ENCODE measurements at regions not wholly inside any gene's neighbourhood (a gene's known extent, or its start where the extent isn't known, plus 50 kb on each side); places are given as distances from the start of the nearest gene placed in this dataset.
A peak's percentile ranks its signal among the peaks of the same experiment; 100 is the strongest.

DNA sequence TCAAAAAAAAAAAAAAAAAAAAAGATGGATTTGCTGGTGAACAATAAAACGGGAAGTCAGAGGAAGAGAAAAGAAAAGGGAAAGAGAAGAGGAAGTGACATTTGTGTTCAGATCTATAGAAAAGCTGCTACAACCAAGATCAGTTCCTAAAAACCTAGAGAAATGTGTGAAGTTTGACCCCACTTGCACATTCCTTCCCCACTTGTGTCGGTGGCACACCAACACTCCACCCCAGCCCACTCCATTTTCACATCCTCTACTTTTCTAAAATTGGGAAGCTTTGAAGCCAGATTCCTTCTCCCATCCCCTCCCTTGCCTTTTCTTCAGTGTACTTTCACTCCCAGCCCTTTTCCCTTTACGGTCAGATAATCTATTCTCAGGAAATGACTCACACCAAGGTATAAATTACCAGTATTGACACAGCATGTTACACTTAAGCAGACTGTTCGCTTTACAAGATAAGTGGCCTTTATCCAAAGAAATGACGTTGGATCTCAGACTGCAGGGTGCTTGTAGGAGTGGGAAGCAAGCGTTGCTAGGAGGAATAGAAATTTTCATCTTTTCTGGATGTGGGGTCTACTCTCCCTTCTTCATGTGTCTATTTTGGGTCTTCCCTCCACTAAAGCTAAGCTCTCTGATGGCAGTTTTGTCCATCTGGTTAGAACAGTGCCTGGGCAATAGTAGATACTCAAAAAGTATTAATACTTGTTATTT, 92.5 kb upstream of the ADGRF1 start:
- Mint-ChIP-seq H3K27ac (peak overlapping the region; percentile 92), H3K9me3 (no peaks in the 10 kb centered on the region), H3K36me3 (ENCODE audit: low read depth) (no peaks in the 10 kb centered on the region), H3K4me1 (peaks cover 54% of the 10 kb centered on the region), H3K4me3 (peak overlapping the region; percentile 35), H3K27me3 (ENCODE audit: low read depth, poor library complexity) (peaks cover 4% of the 10 kb centered on the region)
- no peak for DNase-seq
- TF ChIP-seq, protein P1, sequence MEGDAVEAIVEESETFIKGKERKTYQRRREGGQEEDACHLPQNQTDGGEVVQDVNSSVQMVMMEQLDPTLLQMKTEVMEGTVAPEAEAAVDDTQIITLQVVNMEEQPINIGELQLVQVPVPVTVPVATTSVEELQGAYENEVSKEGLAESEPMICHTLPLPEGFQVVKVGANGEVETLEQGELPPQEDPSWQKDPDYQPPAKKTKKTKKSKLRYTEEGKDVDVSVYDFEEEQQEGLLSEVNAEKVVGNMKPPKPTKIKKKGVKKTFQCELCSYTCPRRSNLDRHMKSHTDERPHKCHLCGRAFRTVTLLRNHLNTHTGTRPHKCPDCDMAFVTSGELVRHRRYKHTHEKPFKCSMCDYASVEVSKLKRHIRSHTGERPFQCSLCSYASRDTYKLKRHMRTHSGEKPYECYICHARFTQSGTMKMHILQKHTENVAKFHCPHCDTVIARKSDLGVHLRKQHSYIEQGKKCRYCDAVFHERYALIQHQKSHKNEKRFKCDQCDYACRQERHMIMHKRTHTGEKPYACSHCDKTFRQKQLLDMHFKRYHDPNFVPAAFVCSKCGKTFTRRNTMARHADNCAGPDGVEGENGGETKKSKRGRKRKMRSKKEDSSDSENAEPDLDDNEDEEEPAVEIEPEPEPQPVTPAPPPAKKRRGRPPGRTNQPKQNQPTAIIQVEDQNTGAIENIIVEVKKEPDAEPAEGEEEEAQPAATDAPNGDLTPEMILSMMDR (IDR thresholded peaks at IDR 0.05), result no peak

DNA sequence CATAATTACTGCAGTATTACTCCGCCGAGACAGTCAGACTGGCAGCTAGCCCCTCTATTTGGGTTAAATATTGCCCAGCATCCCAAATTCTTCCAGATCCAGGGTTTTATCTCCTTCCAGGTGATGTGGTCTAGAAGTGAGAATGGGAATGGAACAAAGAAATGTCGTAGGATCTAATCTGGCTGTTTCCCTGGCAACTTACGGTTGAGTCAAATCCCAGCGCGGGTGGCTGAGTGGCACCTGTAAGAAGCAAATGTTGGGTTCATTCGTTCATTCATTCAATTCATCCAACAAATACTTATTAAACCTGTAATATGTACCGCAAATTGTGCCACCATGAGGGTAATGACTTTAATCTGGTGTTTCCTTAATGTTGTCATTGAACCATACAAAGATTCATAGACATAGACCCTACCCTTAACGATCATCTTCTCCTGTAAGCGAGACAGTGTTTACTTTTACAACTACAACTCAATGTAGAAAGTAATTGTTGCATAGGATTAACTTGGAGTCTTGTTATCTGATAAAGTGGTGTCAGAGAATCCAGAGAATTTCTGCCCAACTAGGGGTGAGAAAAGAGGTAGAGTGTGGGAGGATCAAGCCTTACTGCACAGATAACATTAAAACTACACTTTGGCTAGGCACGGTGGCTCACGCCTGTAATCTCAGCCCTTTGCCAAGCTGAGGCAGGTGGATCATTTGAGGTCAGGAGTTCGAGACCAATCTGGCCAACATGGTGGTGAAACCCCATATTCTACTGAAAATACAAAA, 91.3 kb upstream of the ADGRF1 start:
- H3K4me1 Mint-ChIP-seq, result peaks cover 54% of the 10 kb centered on the region
- H3K36me3 Mint-ChIP-seq (ENCODE audit: low read depth), result no peaks in the 10 kb centered on the region
- H3K27ac Mint-ChIP-seq, result peak overlapping the region; percentile 31
- H3K9me3 Mint-ChIP-seq, result no peaks in the 10 kb centered on the region
- peaks cover 4% of the 10 kb centered on the region for H3K27me3 Mint-ChIP-seq (ENCODE audit: low read depth, poor library complexity)
- DNase-seq, result no peak
- H3K4me3 Mint-ChIP-seq, result no peak overlapping the region
- TF ChIP-seq, protein P1 (IDR thresholded peaks at IDR 0.05), result no peak

DNA sequence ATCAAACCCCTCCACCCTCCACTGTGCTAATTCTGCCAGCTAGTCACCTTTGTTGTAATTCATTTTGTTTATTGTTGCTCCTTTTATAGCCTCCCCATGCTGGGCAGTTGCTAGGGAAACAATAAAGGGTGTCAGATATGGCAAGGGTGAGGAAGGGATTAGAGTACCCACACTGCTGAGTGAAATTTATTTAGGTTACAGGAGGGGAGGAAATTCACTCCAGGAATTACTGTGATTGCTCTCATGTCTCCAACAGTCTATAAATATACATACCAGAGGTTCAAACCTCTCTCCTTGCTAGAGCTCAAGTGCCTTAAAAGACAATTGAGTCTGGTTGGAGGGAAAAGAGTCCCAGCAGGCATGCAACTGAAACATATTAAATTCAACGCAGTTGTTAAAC, 90.6 kb upstream of the ADGRF1 start:
- Mint-ChIP-seq H3K9me3 (no peaks in the 10 kb centered on the region), H3K27ac (peak overlapping the region; percentile 31), H3K27me3 (ENCODE audit: low read depth, poor library complexity) (peaks cover 4% of the 10 kb centered on the region), H3K4me3 (no peak overlapping the region), H3K4me1 (peaks cover 48% of the 10 kb centered on the region), H3K36me3 (ENCODE audit: low read depth) (no peaks in the 10 kb centered on the region)
- DNase-seq, result no peak
- TF ChIP-seq, protein P1 (IDR thresholded peaks at IDR 0.05), result no peak

DNA sequence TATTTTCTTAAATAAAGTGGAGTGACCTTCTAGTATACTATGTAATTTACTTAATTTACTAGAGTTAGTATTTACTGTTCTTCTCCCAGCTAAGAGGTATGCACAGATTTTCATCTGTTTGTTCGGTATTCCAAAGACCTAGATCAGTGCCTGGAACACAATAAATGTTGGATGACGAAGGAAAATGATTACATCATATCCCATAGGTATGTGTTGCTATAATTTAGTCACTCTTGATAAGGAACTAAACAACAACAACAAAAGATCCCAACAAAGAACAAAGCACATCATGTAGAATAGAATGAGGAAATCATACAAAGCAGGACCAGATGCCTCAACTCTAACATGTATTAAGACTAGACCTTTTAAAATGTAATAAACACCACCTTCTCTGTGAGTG, 89.6 kb upstream of the ADGRF1 start:
- no peak overlapping the region for H3K4me3 Mint-ChIP-seq
- H3K4me1 Mint-ChIP-seq, result peaks cover 52% of the 10 kb centered on the region
- no peak for DNase-seq
- peak overlapping the region; percentile 31 for H3K27ac Mint-ChIP-seq
- H3K9me3 Mint-ChIP-seq, result no peaks in the 10 kb centered on the region
- TF ChIP-seq, protein P1 (IDR thresholded peaks at IDR 0.05), result no peak
- H3K27me3 Mint-ChIP-seq (ENCODE audit: low read depth, poor library complexity), result peaks cover 4% of the 10 kb centered on the region
- no peaks in the 10 kb centered on the region for H3K36me3 Mint-ChIP-seq (ENCODE audit: low read depth)

DNA sequence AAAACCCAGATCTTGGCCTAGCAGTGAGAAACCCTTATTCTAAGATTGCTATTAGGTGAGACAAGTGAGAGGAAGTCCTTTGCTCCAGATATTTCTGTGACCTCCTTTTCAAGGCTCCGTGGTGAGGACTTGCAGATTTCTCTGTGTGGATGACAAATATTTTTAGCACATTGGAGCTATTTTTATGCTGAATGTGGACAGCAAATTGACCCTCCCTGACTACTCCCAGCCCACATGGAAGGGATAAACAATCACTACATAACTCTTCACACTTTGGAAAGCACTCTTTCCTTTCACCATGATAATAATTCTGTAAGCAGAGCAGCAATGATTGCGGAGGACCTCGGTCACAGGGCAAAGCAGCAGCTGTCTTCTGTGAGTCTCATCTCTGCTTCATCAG, 88.0 kb upstream of the ADGRF1 start:
- no peak overlapping the region for H3K27ac Mint-ChIP-seq
- no peak overlapping the region for H3K4me3 Mint-ChIP-seq
- no peak for DNase-seq
- H3K36me3 Mint-ChIP-seq (ENCODE audit: low read depth), result no peaks in the 10 kb centered on the region
- TF ChIP-seq, protein P1 (IDR thresholded peaks at IDR 0.05), result no peak
- peaks cover 48% of the 10 kb centered on the region for H3K4me1 Mint-ChIP-seq
- no peaks in the 10 kb centered on the region for H3K9me3 Mint-ChIP-seq
- H3K27me3 Mint-ChIP-seq (ENCODE audit: low read depth, poor library complexity), result peaks cover 4% of the 10 kb centered on the region

Data from nephron progenitor cell (in vitro differentiated cells).